Stomach (tissue), 4 donors: ENCODE measurements at regions not wholly inside any gene's neighbourhood (a gene's known extent, or its start where the extent isn't known, plus 50 kb on each side); places are given as distances from the start of the nearest gene placed in this dataset.

Experiments
- EP300 ChIP-seq: sonication (generic); formaldehyde crosslinking; IDR thresholded peaks from one replicate; pipeline ENCODE4 v1.6.1; 2017; ENCODE audit warnings: antibody characterized with exemption
- POLR2A ChIP-seq, 4 donors: fragments of 450-650 bp; IDR thresholded peaks; one replicate each; pipeline ENCODE4 v1.6.1; 2016; ENCODE audit warnings: antibody characterized with exemption in 4 of 4, control low read depth in 2 of 4, mild to moderate bottlenecking in 1 of 4, moderate library complexity in 1 of 4
- TF ChIP-seq, protein P1 (sequence below), 7 experiments: fragments of 450-650 bp in 4 of 7; fragments of 200-600 bp in 3 of 7; sonication (generic) in 3 of 7; IDR thresholded peaks; one replicate each; pipeline ENCODE4 v1.5.1; 2016 to 2019; ENCODE audit warnings: antibody characterized with exemption in 7 of 7, control low read depth in 2 of 7, mild to moderate bottlenecking in 1 of 7

DNA sequence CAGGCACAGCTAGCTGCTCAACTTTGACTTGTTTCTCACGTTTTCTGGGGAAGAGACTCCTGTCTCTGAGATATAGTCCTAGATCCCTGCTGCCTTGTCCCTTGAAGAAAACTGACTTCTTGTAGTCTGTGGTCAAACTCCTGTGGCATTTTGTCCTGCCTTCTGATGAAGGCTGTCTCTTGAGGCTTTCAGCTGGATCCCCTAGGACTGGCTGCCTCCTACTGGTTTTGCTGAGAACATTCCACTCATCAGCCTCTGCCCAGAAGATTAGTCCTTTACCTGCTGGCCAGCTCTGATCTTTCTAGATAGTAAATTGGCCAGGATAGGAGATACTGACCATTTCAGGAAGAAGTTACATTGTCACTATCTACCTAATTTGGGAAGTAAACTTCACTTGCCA is 71.9 kb upstream of the CNR1 start:
- TF ChIP-seq EP300 (no peak), POLR2A (IDR thresholded peaks at IDR 0.05) (no peak)
- TF ChIP-seq, protein P1, sequence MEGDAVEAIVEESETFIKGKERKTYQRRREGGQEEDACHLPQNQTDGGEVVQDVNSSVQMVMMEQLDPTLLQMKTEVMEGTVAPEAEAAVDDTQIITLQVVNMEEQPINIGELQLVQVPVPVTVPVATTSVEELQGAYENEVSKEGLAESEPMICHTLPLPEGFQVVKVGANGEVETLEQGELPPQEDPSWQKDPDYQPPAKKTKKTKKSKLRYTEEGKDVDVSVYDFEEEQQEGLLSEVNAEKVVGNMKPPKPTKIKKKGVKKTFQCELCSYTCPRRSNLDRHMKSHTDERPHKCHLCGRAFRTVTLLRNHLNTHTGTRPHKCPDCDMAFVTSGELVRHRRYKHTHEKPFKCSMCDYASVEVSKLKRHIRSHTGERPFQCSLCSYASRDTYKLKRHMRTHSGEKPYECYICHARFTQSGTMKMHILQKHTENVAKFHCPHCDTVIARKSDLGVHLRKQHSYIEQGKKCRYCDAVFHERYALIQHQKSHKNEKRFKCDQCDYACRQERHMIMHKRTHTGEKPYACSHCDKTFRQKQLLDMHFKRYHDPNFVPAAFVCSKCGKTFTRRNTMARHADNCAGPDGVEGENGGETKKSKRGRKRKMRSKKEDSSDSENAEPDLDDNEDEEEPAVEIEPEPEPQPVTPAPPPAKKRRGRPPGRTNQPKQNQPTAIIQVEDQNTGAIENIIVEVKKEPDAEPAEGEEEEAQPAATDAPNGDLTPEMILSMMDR (IDR thresholded peaks at IDR 0.05): no peak
